Breast epithelium (tissue), 4 donors: ENCODE measurements at regions not wholly inside any gene's neighbourhood (a gene's known extent, or its start where the extent isn't known, plus 50 kb on each side); places are given as distances from the start of the nearest gene placed in this dataset.
A peak's percentile ranks its signal among the peaks of the same experiment; 100 is the strongest.

Source experiments
- DNase-seq, 2 donors: peaks; one replicate each; pipeline ENCODE4 v3.0.0-alpha.2; 2019; ENCODE audit warnings: low spot score in 2 of 2
- H3K27ac ChIP-seq, 2 donors: fragments of 200-600 bp; sonication (generic) in 1 of 2; one replicate each; pipeline ENCODE4 v1.5.1; 2016 to 2019; ENCODE audit warnings: mild to moderate bottlenecking in 1 of 2
- H3K27me3 ChIP-seq, 2 donors: fragments of 200-600 bp; sonication (generic) in 1 of 2; one replicate each; pipeline versions ENCODE4 v1.5.1 to v1.6.0; 2017 to 2019; ENCODE audit warnings: control low read depth in 1 of 2, mild to moderate bottlenecking in 1 of 2
- H3K36me3 ChIP-seq: fragments of 200-600 bp; one replicate; pipeline ENCODE4 v1.5.1; 2019
- H3K4me1 ChIP-seq, 2 donors: fragments of 200-600 bp; sonication (generic); one replicate each; pipeline ENCODE4 v1.5.1; 2016 to 2019; ENCODE audit warnings: control low read depth in 1 of 2
- H3K4me3 ChIP-seq, 3 donors: fragments of 200-600 bp; sonication (generic); 1 replicate in 2 of 3; 2 replicates in 1 of 3; pipeline ENCODE4 v1.5.1; 2016 to 2019; ENCODE audit warnings: mild to moderate bottlenecking in 3 of 3, moderate library complexity in 2 of 3
- H3K9me3 ChIP-seq, 2 donors: fragments of 200-600 bp; sonication (generic) in 1 of 2; one replicate each; pipeline ENCODE4 v1.5.1; 2016 to 2019; ENCODE audit warnings: control low read depth in 1 of 2
- CTCF ChIP-seq, 3 donors: fragments of 450-650 bp; IDR thresholded peaks; one replicate each; pipeline ENCODE4 v1.5.1; 2016 to 2017; ENCODE audit warnings: antibody characterized with exemption in 3 of 3, mild to moderate bottlenecking in 3 of 3, moderate library complexity in 3 of 3
- POLR2A ChIP-seq: fragments of 450-650 bp; IDR thresholded peaks from one replicate; pipeline ENCODE4 v1.6.1; 2016; ENCODE audit warnings: antibody characterized with exemption, mild to moderate bottlenecking, moderate library complexity
- POLR2AphosphoS5 ChIP-seq, 3 donors: sonication (generic); formaldehyde crosslinking; IDR thresholded peaks; one replicate each; pipeline ENCODE4 v1.6.1; 2017; ENCODE audit warnings: antibody characterized with exemption in 3 of 3
- intact Hi-C: fragments of 100-400 bp; cut with DNase I; formaldehyde crosslinking; loops from one replicate; pipeline ENCODE4 v1.15.1; 2023; ENCODE audit warnings: low total_unique reads

- TF ChIP-seq POLR2AphosphoS5 (IDR thresholded peaks at IDR 0.05) (no peak), CTCF (IDR thresholded peaks at IDR 0.05) (no peak), POLR2A (no peak)
- Histone ChIP-seq H3K36me3 (no peaks in the 10 kb centered on the region), H3K27ac (peak overlapping the region; percentile 15 to 34), H3K4me1 (no peaks in the 10 kb centered on the region), H3K27me3 (no peaks in the 10 kb centered on the region), H3K4me3 (no peak overlapping the region), H3K9me3 (no peaks in the 10 kb centered on the region)
- intact Hi-C loops, result no loop called here
- no peak for DNase-seq
These were observed 94.2 kb upstream of the NRP1 start for GRCh38 chr10:33428682-33429081.

- no peaks in the 10 kb centered on the region for H3K4me1 ChIP-seq
- no peak overlapping the region for H3K27ac ChIP-seq
- no peak for DNase-seq
- no peaks in the 10 kb centered on the region for H3K9me3 ChIP-seq
- no peaks in the 10 kb centered on the region for H3K36me3 ChIP-seq
- no peaks in the 10 kb centered on the region for H3K27me3 ChIP-seq
- intact Hi-C loops, result no loop called here
- H3K4me3 ChIP-seq, result no peak overlapping the region
- TF ChIP-seq CTCF (IDR thresholded peaks at IDR 0.05), result no peak
- TF ChIP-seq POLR2AphosphoS5 (IDR thresholded peaks at IDR 0.05), result no peak
These were observed 88.7 kb upstream of the NRP1 start for GRCh38 chr10:33423154-33423529.

GRCh38 chr10:33422471-33423153 is 88.1 kb upstream of the NRP1 start:
- Histone ChIP-seq H3K4me3 (no peak overlapping the region), H3K9me3 (no peaks in the 10 kb centered on the region), H3K27ac (no peak overlapping the region), H3K36me3 (no peaks in the 10 kb centered on the region), H3K27me3 (no peaks in the 10 kb centered on the region), H3K4me1 (no peaks in the 10 kb centered on the region)
- intact Hi-C loops, result no loop called here
- TF ChIP-seq CTCF (IDR thresholded peaks at IDR 0.05) (no peak), POLR2AphosphoS5 (IDR thresholded peaks at IDR 0.05) (no peak), POLR2A (no peak)
- DNase-seq, result no peak

- Histone ChIP-seq H3K27ac (no peak overlapping the region), H3K4me1 (no peaks in the 10 kb centered on the region), H3K27me3 (no peaks in the 10 kb centered on the region), H3K36me3 (no peaks in the 10 kb centered on the region), H3K4me3 (no peak overlapping the region), H3K9me3 (no peaks in the 10 kb centered on the region)
- DNase-seq, result peak in 1 of 2 donors; percentile 20
- TF ChIP-seq CTCF (IDR thresholded peaks at IDR 0.05) (no peak), POLR2A (no peak), POLR2AphosphoS5 (IDR thresholded peaks at IDR 0.05) (no peak)
- intact Hi-C loops, result no loop called here
These were observed 87.5 kb upstream of the NRP1 start for GRCh38 chr10:33421789-33422462.

GRCh38 chr10:33419311-33419710 is 84.8 kb upstream of the NRP1 start:
- Histone ChIP-seq H3K36me3 (no peaks in the 10 kb centered on the region), H3K4me1 (no peaks in the 10 kb centered on the region), H3K27ac (no peak overlapping the region), H3K27me3 (no peaks in the 10 kb centered on the region), H3K4me3 (no peak overlapping the region), H3K9me3 (no peaks in the 10 kb centered on the region)
- intact Hi-C loops, result no loop called here
- TF ChIP-seq CTCF (IDR thresholded peaks at IDR 0.05), result no peak
- no peak for TF ChIP-seq POLR2A
- TF ChIP-seq POLR2AphosphoS5 (IDR thresholded peaks at IDR 0.05), result no peak
- DNase-seq, result no peak
